Jurkat, Clone E6-1 (cell line): ENCODE measurements at regions not wholly inside any gene's neighbourhood (a gene's known extent, or its start where the extent isn't known, plus 50 kb on each side); places are given as distances from the start of the nearest gene placed in this dataset.
"Not testable (repeated sequence)": the region's sequence is repeated elsewhere in the genome, so short reads cannot be mapped to it uniquely, and the experiment has no call there.

Source experiments
- DNase-seq: peaks from one replicate; pipeline ENCODE4 v3.0.0-alpha.2; 2011; ENCODE audit warnings: low read depth, low spot score
- H3K4me3 ChIP-seq: 2 replicates; pipeline ENCODE4 v1.5.1; 2011; ENCODE audit warnings: mild to moderate bottlenecking, low read length, control low read depth, moderate library complexity

GRCh38 chr15:96153929-96154328 is 176.6 kb upstream of the NR2F2 start:
- H3K4me3 ChIP-seq, result no peak overlapping the region
- no peak for DNase-seq

- no peak for DNase-seq
- H3K4me3 ChIP-seq, result no peak overlapping the region
These were observed 171.6 kb upstream of the NR2F2 start for GRCh38 chr15:96158938-96159337.

- no peak for DNase-seq
These were observed 170.2 kb upstream of the NR2F2 start for GRCh38 chr15:96160269-96160668.

GRCh38 chr15:96160800-96161199 is 169.7 kb upstream of the NR2F2 start:
- H3K4me3 ChIP-seq, result no peak overlapping the region
- DNase-seq, result no peak

More at GRCh38 chr15:96160269-96160668, 170.2 kb upstream of the NR2F2 start:
- H3K4me3 ChIP-seq, result no peak overlapping the region

GRCh38 chr15:96162322-96162721 is 168.2 kb upstream of the NR2F2 start:
- no peak for DNase-seq
- no peak overlapping the region for H3K4me3 ChIP-seq

GRCh38 chr15:96165081-96165480 is 165.4 kb upstream of the NR2F2 start:
- H3K4me3 ChIP-seq, result no peak overlapping the region
- DNase-seq, result no peak

GRCh38 chr15:96165775-96166174 is 164.7 kb upstream of the NR2F2 start:
- no peak for DNase-seq
- H3K4me3 ChIP-seq, result no peak overlapping the region

GRCh38 chr15:96166223-96167200 is 164.0 kb upstream of the NR2F2 start:
- no peak for DNase-seq
- no peak overlapping the region for H3K4me3 ChIP-seq

- not testable (repeated sequence) for DNase-seq, H3K4me3 ChIP-seq
These were observed 159.9 kb upstream of the NR2F2 start for GRCh38 chr15:96170616-96170978.

- no peak overlapping the region for H3K4me3 ChIP-seq
These were observed 159.3 kb upstream of the NR2F2 start for GRCh38 chr15:96170979-96171739.

GRCh38 chr15:96171853-96172296 is 158.6 kb upstream of the NR2F2 start:
- H3K4me3 ChIP-seq, result no peak overlapping the region
- no peak for DNase-seq

More at GRCh38 chr15:96170979-96171739, 159.3 kb upstream of the NR2F2 start:
- DNase-seq, result no peak

- no peak overlapping the region for H3K4me3 ChIP-seq
- DNase-seq, result no peak
These were observed 158.1 kb upstream of the NR2F2 start for GRCh38 chr15:96172417-96172816.

- no peak for DNase-seq
These were observed 153.7 kb upstream of the NR2F2 start for GRCh38 chr15:96176831-96177230.

GRCh38 chr15:96177279-96177678 is 153.2 kb upstream of the NR2F2 start:
- no peak overlapping the region for H3K4me3 ChIP-seq
- no peak for DNase-seq

More at GRCh38 chr15:96176831-96177230, 153.7 kb upstream of the NR2F2 start:
- H3K4me3 ChIP-seq, result no peak overlapping the region

GRCh38 chr15:96180087-96180748 is 150.3 kb upstream of the NR2F2 start:
- DNase-seq, result no peak
- no peak overlapping the region for H3K4me3 ChIP-seq

GRCh38 chr15:96181217-96181616 is 149.3 kb upstream of the NR2F2 start:
- H3K4me3 ChIP-seq, result no peak overlapping the region
- no peak for DNase-seq

- H3K4me3 ChIP-seq, result no peak overlapping the region
- DNase-seq, result no peak
These were observed 148.6 kb upstream of the NR2F2 start for GRCh38 chr15:96181873-96182301.

- no peak overlapping the region for H3K4me3 ChIP-seq
- no peak for DNase-seq
These were observed 147.6 kb upstream of the NR2F2 start for GRCh38 chr15:96182736-96183513.

- H3K4me3 ChIP-seq, result no peak overlapping the region
- no peak for DNase-seq
These were observed 147.0 kb upstream of the NR2F2 start for GRCh38 chr15:96183514-96183850.
